Stimulated activated naive CD8-positive, alpha-beta T cell treated with anti-CD3 and anti-CD28 coated beads, Interleukin-15, Interleukin-2, amounts not matched to agents 100 U/mL and 50 U/mL, for 24 hours (primary cell): ENCODE measurements at regions not wholly inside any gene's neighbourhood (a gene's known extent, or its start where the extent isn't known, plus 50 kb on each side); places are given as distances from the start of the nearest gene placed in this dataset.
"Not testable (repeated sequence)": the region's sequence is repeated elsewhere in the genome, so short reads cannot be mapped to it uniquely, and the experiment has no call there.

Experiments
- ATAC-seq: fragments of 150-1000 bp; cut with Tn5 transposase; one replicate; pipeline ENCODE4 v1.10.0; 2021
- DNase-seq: peaks from one replicate; pipeline ENCODE4 v3.0.0; 2021

DNA sequence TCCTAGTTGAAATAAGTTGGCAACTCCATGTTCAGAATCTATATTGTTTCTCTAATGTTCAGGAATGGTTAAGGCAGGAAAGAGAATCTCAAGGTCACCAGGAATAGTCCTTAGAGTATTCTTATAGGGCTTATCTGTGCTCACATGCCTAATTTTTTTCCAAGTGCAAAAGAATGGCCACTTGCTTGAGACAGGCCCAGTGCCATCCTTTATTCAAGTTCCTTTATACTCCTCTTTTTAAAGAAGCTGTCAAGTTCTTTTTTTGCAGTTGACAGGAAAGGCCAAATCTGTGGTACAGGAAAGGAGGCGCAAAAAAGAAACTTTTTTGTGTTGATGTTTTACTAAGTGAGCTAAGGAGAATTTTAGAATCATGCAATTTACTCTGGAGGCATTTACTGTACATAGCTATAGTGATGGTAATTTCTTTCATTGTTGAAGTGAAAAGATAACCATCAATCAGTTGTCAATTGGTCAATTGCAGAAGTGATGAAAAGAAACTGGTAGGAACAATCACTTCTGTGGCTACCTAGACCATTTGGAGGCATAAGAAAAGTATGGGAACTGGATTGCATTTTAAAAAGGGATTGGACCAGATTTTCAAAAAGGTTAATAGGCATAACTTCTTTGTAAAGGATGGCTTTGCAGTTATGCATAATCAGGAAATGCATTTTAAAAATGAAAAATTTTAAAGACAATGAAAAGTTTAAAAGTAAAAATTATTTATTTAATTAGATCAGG is 102.5 kb upstream of the SOX2 start:
- no peak for ATAC-seq

GRCh38 chr3:181604267-181604666 is 107.5 kb upstream of the SOX2 start:
- no peak for DNase-seq
- no peak for ATAC-seq

More for the DNA sequence above, 102.5 kb upstream of the SOX2 start:
- DNase-seq = no peak

DNA sequence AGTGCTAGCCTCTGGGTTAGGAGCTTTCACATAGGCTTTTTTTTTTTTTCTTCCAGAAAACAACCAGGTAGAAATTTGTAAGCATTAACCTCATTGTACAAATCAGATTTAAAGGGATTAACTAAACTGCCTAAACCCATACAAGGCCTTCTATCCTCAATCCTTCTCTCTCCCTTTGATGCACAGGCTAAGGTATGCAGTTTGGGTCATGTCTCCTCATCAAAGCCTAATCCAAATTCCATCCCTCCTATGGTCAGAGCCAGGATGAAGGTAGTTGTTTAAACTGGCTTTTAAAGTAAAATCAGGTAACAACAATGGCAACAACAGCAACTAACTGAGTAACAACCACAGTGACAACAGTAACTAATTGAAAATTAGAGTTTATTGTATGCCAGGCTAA is 115.6 kb upstream of the SOX2 start:
- no peak for DNase-seq
- ATAC-seq = no peak

- not testable (repeated sequence) for DNase-seq, ATAC-seq
These were observed 120.8 kb upstream of the SOX2 start for GRCh38 chr3:181590939-181591338.

GRCh38 chr3:181582619-181583018 is 129.1 kb upstream of the SOX2 start:
- DNase-seq (no peak), ATAC-seq (no peak)

DNA sequence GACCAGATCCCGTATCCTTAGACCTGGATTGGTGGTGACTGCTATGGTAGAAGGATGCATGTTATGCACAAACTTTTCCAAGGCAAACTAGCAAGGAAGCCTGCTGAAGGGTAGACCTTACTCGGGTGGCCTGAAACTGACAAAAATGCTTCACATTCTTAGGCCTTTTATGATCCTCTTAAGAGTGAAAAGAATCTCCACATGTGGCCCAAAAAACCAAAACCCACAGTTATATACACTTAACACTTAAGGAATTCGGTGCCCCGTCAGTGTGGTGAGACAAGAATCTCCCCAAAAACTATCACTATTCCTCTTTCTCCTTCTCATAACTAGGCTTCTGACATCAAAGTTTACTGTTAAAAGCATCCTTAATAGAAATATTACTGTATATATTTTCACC is 130.1 kb upstream of the SOX2 start:
- ATAC-seq = no peak
- no peak for DNase-seq

DNA sequence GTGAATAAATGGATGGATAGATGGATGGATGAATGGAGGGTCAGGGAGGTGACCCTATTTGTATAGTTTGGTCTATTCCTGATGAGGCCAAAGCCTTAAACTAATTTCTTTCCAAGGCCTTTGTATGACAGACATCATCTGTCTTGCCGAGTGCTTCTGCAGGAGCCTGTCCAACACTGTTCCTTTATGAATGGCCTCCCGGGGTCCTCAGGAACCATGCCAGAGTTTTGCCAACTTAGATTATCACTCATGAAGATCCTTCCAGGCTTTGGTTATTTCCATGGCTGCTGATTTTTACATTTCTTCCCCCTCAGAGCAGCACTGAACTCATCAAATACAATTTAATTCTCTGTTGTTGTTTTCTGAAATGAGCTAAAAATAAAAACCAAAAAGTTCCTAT is 133.0 kb upstream of the SOX2 start:
- no peak for ATAC-seq
- DNase-seq = no peak

DNA sequence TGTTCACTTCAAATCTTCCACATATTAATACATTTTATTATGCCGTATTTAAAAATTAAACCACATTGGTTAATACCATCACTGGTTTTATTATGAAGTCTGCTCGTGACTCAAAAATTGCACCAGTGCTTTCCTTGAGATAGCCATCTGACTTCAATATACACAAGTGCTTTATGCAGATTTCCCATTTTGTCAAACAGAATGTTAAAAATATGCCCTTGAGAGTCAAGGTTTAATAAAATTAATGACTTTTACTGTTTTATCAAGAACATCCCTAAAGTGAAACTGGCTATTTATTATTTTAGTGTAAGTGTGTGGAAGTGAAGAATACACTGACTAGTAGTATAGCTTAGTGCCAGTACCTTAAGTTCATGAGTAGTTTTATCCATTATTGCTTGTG is 139.3 kb upstream of the SOX2 start:
- no peak for ATAC-seq

GRCh38 chr3:181570472-181570871 is 141.3 kb upstream of the SOX2 start:
- DNase-seq = no peak
- no peak for ATAC-seq

More for the DNA sequence above, 139.3 kb upstream of the SOX2 start:
- no peak for DNase-seq

DNA sequence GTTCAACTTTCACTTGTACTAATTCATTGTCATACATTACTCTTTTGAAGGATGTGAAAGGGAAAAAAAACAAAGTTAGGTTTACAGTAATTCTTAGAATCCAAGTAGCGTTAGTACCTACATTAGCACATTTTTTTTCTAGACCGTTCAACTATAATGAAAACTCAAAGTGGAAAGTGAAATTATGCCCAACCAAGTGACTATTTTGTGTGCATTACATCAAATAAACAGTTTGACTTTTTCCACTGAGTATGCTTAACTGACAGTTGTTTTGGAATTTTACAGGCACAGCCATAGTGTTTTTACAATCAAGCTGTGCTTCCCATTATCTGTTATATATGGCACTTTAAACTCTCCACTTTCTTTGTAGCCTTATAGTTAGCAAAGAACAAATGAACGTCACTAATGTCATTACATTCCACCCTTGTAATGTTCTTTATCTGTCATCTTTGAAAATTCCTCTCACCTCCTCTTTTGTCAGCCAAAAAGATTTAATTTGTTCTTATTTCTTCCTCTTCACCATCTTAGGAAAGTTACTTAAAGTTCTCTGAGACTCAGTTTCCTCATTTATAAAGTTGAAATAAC is 142.3 kb upstream of the SOX2 start:
- ATAC-seq (no peak), DNase-seq (no peak)

GRCh38 chr3:181568693-181569092 is 143.0 kb upstream of the SOX2 start:
- DNase-seq = no peak

GRCh38 chr3:181568248-181568647 is 143.5 kb upstream of the SOX2 start:
- ATAC-seq = no peak
- no peak for DNase-seq

More at GRCh38 chr3:181568693-181569092, 143.0 kb upstream of the SOX2 start:
- ATAC-seq = no peak

GRCh38 chr3:181567311-181568075 is 144.2 kb upstream of the SOX2 start:
- DNase-seq (no peak), ATAC-seq (no peak)

GRCh38 chr3:181565416-181565815 is 146.3 kb upstream of the SOX2 start:
- ATAC-seq (no peak), DNase-seq (no peak)

DNA sequence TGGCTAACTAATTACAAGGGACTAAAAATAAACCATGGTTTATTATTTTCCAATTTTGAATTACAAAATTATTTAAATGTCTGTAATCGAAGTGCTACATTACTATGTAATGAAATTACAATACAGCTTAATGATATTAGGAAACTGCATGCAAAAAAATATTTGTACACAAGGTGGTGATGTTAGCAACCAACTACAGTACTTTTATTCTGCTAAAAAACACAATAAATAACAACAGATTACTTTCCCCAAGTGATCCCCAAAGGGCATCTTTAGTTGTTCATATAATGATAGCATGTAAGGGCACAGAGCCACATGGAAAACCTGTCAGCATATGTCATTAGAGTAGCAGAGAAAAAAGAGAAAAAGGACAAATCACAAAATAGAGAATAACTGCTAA is 147.5 kb upstream of the SOX2 start:
- no peak for DNase-seq
- no peak for ATAC-seq

DNA sequence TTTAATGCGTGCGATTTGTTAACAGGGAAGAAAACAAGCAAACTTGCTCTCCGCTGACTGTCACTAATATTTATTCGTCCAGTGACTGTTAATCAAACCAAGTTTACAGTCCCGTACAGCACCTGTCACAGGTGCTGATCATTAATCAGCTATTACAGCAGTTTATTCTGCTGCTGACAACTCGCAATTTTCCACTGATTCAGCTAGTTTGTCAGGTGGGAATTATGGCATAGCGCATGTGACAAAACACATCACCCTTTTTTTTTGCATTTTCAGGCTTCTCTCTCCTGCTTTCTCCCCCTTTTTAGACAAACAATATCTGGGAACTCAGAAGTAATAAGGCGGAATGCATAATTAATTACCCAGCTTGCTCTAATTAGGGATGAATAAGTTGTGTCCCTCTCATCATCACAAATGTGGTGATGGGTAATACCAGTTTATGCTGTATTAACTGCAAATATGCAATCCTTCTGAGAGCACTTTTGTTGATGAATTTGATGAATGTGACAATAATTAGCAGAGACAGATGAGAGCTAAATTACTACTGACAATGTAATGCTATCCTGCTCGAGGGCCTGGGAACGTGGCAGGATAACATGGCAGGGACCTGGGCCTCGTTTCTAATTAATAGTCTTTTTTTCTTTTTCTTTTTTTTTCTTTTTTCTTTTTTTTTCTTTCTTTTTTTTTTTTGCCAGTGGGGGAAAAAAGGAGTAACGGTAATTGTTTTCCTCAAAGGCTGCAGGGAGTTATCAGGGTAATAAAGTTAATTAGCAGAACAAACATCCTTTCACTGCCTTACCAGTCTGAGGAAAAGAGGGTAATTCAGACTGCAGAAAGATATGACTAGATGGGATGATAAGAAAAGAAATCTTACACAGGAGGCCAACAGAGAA is 150.3 kb upstream of the SOX2 start:
- no peak for ATAC-seq
- no peak for DNase-seq

- no peak for DNase-seq
- no peak for ATAC-seq
These were observed 152.9 kb upstream of the SOX2 start for GRCh38 chr3:181558870-181559269.

GRCh38 chr3:181555681-181556080 is 156.0 kb upstream of the SOX2 start:
- DNase-seq (no peak), ATAC-seq (no peak)

DNA sequence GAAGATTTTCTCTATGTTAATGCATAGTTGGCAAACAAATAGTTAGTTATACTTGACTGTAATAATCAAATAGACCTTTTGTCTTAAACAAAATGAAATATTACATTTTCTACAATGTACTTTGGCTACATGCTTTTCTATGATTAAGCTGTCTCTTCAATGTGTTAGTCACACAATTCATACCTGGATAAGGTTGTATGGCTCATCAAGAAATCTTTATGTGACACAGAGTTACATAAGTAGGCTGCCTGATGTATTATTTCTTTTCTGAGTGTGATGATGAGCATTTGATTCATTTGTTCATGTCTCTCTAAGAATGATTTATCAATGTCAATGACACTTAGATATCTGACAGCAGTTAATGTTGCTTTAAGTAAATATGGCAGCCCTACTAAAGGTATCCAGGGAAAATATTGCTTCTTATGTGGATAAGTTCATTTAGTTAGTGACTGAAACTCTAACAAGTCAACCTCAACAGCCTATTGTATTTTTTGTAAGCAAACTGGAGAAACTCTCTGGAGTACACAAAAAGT is 157.4 kb upstream of the SOX2 start:
- DNase-seq (no peak), ATAC-seq (no peak)

GRCh38 chr3:181549266-181549665 is 162.5 kb upstream of the SOX2 start:
- ATAC-seq (no peak), DNase-seq (no peak)

DNA sequence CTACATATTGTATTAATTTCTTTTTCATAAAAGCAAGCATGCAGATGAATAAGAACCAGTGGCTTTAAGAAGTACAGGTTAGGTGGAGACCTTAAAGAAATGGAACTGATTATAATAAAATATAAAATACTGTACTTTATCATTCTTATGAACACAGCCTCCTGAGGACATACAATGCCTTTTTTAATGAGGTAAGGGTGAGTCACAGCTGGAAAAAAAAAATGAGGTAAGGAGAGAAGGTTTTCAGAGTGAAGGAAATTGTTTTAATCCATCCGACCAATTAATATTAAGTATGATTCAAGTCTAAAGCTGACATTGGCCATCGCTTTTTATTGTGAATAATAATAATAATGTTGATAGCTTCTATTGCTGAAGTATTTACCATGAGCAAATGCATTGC is 170.3 kb upstream of the SOX2 start:
- no peak for DNase-seq
- no peak for ATAC-seq

- DNase-seq = no peak
- no peak for ATAC-seq
These were observed 176.9 kb upstream of the SOX2 start for GRCh38 chr3:181534781-181535221.
